GM12872 (cell line): ENCODE measurements at regions not wholly inside any gene's neighbourhood (a gene's known extent, or its start where the extent isn't known, plus 50 kb on each side); places are given as distances from the start of the nearest gene placed in this dataset.

Experiments used
- TF ChIP-seq, protein P1 (sequence below): IDR thresholded peaks from 3 replicates; pipeline ENCODE4 v1.5.1; 2011; ENCODE audit warnings: low read depth, mild to moderate bottlenecking, low read length, moderate library complexity; ENCODE audit not compliant: insufficient read depth

DNA sequence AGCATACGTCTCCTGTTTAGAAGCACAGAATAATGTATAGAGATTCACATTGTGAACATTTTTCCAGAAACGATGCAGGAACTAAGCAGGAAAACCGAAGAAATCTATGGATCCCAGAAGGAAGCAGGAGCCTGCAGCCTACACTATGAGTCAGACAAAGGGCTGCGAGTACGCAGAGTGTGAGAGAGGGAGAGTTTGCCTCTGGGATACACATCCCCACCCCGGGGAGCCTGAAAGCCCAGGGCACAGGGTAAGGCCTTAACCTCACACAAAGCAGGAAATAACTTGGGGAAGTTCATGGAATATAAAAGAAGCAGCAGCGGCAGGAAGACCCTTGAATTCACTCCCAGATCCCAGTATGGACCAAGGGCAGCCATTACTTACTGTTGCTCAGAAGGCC is 842.1 kb upstream of the MANEA start:
- TF ChIP-seq, protein P1, sequence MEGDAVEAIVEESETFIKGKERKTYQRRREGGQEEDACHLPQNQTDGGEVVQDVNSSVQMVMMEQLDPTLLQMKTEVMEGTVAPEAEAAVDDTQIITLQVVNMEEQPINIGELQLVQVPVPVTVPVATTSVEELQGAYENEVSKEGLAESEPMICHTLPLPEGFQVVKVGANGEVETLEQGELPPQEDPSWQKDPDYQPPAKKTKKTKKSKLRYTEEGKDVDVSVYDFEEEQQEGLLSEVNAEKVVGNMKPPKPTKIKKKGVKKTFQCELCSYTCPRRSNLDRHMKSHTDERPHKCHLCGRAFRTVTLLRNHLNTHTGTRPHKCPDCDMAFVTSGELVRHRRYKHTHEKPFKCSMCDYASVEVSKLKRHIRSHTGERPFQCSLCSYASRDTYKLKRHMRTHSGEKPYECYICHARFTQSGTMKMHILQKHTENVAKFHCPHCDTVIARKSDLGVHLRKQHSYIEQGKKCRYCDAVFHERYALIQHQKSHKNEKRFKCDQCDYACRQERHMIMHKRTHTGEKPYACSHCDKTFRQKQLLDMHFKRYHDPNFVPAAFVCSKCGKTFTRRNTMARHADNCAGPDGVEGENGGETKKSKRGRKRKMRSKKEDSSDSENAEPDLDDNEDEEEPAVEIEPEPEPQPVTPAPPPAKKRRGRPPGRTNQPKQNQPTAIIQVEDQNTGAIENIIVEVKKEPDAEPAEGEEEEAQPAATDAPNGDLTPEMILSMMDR, result no peak

DNA sequence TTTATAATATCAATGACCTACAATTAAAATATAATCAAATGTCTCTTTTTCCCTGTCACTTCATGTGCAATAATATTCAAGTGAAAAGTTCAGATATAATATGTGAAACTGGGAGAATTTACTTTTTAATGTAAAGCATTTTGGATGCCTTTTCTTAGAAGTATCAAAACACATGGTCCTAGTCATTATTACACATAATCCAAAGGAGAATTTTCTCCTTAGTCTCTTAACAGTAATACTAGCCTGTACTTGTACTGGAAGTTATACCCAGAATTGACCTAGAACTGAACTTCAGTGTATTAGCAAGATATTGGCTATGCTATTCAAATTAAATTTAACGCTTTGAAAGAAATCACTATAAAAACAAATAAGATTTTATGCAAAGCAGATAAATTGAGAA is 842.6 kb upstream of the MANEA start:
- TF ChIP-seq, protein P1, result no peak

DNA sequence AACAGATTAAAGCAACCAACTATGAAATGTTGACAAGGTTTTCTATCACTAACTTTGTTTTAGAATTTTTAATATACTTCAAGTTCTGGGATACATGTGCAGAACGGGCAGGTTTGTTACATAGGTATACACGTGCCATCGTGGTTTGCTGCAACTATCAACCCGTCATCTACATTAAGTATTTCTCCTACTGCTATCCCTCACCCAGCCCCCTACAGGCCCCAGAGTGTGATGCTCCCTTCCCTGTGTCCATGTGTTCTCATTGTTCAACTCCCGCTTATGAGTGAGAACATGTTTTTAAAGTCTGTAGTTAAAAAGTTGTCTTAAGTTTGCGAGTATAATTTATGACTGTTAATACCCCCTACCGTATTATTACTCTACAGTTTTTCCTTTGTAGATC is 844.3 kb upstream of the MANEA start:
- TF ChIP-seq, protein P1, result no peak

DNA sequence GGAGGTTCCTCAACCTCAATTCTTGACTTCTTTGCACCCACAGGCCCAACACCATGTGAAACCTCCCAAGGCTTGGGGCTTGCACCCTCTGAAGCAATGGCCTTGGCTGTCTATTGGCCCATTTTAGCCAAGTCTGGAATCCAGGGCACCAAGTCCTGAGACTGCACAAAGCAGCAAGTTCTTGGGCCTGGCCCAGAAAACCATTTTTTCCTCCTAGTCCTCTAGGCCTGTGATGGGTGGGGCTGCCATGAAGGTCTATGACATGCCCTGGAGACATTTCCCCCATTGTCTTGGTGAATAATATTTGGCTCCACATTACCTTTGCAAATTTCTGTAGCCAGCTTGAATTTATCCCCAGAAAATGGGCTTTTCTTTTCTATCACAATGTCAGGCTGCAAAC is 849.6 kb upstream of the MANEA start:
- TF ChIP-seq, protein P1, result no peak

DNA sequence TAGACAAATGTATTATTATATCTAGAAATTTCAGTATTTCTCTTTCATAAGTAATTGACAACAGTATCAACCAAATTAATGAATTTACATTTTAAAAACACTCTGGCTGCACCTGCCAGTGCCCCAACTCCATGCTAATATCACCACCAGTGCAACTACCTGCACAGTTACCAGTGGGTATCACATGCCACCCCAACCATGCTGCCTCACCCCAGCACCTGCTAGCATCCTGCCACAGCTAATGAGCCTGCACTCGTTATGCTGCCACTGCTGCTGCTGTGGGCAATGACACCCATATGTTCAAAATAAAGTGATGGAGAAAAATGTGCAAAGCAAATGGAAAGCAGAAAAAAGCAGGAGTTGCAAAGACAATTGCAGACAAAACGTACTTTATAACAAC is 855.9 kb upstream of the MANEA start:
- TF ChIP-seq, protein P1, result no peak

DNA sequence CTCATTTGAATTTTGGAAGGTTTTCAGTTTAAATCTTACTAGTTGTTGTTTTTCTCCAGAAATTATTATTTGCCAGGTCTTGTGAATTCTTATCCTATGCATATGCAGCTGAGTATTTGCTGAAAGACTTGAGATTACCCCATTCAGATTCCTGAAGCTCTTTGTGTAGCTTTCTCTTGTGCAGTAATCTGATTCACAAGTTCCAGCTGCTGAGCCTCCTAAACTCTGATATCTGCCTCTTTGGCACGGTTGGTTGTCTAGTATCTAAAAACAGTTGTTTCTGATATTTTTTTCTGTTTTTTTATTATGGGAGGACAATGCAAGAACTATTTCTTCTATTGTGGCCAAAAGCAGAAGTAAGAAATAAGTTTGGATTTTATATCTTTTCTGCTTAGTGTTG is 863.9 kb upstream of the MANEA start:
- TF ChIP-seq, protein P1, result no peak

DNA sequence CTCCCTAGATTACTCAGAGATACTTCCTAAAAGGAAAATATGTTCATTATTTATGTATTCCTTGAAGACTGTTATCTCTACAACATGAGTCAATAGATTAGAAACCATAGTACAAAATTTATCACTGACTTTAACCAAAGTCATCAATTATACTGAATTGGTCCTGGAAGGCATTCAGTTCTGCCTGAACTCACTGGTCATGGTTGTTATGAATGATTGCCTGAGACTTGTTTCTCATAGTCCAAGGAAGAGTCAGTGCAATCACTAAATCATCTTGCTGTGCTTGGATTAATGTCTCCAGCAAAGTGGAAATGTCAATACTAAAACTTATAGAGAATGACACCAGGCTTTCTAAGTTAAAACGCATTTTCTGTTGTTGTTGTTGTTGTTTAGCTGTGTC is 878.6 kb upstream of the MANEA start:
- TF ChIP-seq, protein P1, result no peak

DNA sequence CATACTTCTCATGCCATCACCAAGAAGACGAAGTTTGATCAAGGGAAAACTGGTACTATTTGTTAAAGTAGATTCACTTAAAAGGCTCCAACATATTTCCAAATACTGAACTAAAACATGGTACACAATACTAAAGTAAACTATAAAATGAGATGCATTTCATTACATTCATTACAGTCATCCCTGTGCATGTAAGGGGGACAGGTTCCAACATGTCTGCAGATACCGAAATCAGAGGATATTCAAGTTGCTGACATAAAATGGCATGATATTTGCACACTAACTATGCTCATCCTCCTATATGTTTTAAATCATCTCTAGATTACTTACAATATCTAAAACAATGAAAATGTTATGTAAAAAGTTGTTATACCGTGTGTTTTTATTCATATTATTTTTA is 893.9 kb upstream of the MANEA start:
- TF ChIP-seq, protein P1, result no peak
